ENCODE measurements at regions not wholly inside any gene's neighbourhood (a gene's known extent, or its start where the extent isn't known, plus 50 kb on each side); places are given as distances from the start of the nearest gene placed in this dataset.

- no peak for TF ChIP-seq CTCF (IDR thresholded peaks at IDR 0.05)
Observed at GRCh38 chrX:107560980-107561379, 67.3 kb upstream of the PRPS1 start.

- no peak for TF ChIP-seq CTCF (IDR thresholded peaks at IDR 0.05)
Observed at GRCh38 chrX:107561468-107562215, 66.7 kb upstream of the PRPS1 start.

- no peak for TF ChIP-seq CTCF (IDR thresholded peaks at IDR 0.05)
Observed at GRCh38 chrX:107562482-107562881, 65.8 kb upstream of the PRPS1 start.

GRCh38 chrX:107563824-107564223 lies 64.5 kb upstream of the PRPS1 start:
- no peak for TF ChIP-seq CTCF (IDR thresholded peaks at IDR 0.05)

GRCh38 chrX:107565015-107565414 lies 63.3 kb upstream of the PRPS1 start:
- TF ChIP-seq CTCF (IDR thresholded peaks at IDR 0.05), result no peak

- TF ChIP-seq CTCF (IDR thresholded peaks at IDR 0.05), result no peak
Observed at GRCh38 chrX:107565931-107566603, 62.2 kb upstream of the PRPS1 start.

- TF ChIP-seq CTCF (IDR thresholded peaks at IDR 0.05), result no peak
Observed at GRCh38 chrX:107566604-107567262, 61.6 kb upstream of the PRPS1 start.

All from LNCAP (cell line).